ENCODE measurements at regions not wholly inside any gene's neighbourhood (a gene's known extent, or its start where the extent isn't known, plus 50 kb on each side); places are given as distances from the start of the nearest gene placed in this dataset.
"Not testable (repeated sequence)": the region's sequence is repeated elsewhere in the genome, so short reads cannot be mapped to it uniquely, and the experiment has no call there.

GRCh38 chr3:5379266-5379665 lies 191.8 kb downstream of the EDEM1 start:
- peaks cover 15% of the 10 kb centered on the region for H3K4me1 ChIP-seq (ENCODE audit: control insufficient read depth, insufficient read depth, low read length)
- H3K9me3 ChIP-seq (ENCODE audit: control insufficient read depth, low read length); H3K36me3 ChIP-seq (ENCODE audit: control insufficient read depth, insufficient read depth, low read length); H3K4me3 ChIP-seq (ENCODE audit: low read length); H3K27me3 ChIP-seq (ENCODE audit: control insufficient read depth, insufficient read depth, low read length); H3K9ac ChIP-seq (ENCODE audit: low read length): not testable (repeated sequence)

- not testable (repeated sequence) for H3K9ac ChIP-seq (ENCODE audit: low read length); H3K27me3 ChIP-seq (ENCODE audit: control insufficient read depth, insufficient read depth, low read length); H3K4me3 ChIP-seq (ENCODE audit: low read length); H3K4me1 ChIP-seq (ENCODE audit: control insufficient read depth, insufficient read depth, low read length); H3K36me3 ChIP-seq (ENCODE audit: control insufficient read depth, insufficient read depth, low read length); H3K9me3 ChIP-seq (ENCODE audit: control insufficient read depth, low read length)
Observed at GRCh38 chr3:5383486-5384263, 196.2 kb downstream of the EDEM1 start.

- Histone ChIP-seq H3K9me3 (ENCODE audit: control insufficient read depth, low read length) (no peaks in the 10 kb centered on the region), H3K27me3 (ENCODE audit: control insufficient read depth, insufficient read depth, low read length) (no peaks in the 10 kb centered on the region), H3K4me3 (ENCODE audit: low read length) (no peak overlapping the region), H3K36me3 (ENCODE audit: control insufficient read depth, insufficient read depth, low read length) (no peaks in the 10 kb centered on the region), H3K9ac (ENCODE audit: low read length) (no peak overlapping the region), H3K4me1 (ENCODE audit: control insufficient read depth, insufficient read depth, low read length) (no peaks in the 10 kb centered on the region)
Observed at GRCh38 chr3:5384557-5385236, 197.2 kb downstream of the EDEM1 start.

- Histone ChIP-seq H3K4me3 (ENCODE audit: low read length) (no peak overlapping the region), H3K9me3 (ENCODE audit: control insufficient read depth, low read length) (no peaks in the 10 kb centered on the region), H3K4me1 (ENCODE audit: control insufficient read depth, insufficient read depth, low read length) (no peaks in the 10 kb centered on the region), H3K27me3 (ENCODE audit: control insufficient read depth, insufficient read depth, low read length) (no peaks in the 10 kb centered on the region), H3K36me3 (ENCODE audit: control insufficient read depth, insufficient read depth, low read length) (no peaks in the 10 kb centered on the region), H3K9ac (ENCODE audit: low read length) (no peak overlapping the region)
Observed at GRCh38 chr3:5388091-5388490, 200.6 kb downstream of the EDEM1 start.

GRCh38 chr3:5389057-5389456 lies 201.6 kb downstream of the EDEM1 start:
- H3K9me3 ChIP-seq (ENCODE audit: control insufficient read depth, low read length), result no peaks in the 10 kb centered on the region
- no peak overlapping the region for H3K4me3 ChIP-seq (ENCODE audit: low read length)
- no peaks in the 10 kb centered on the region for H3K4me1 ChIP-seq (ENCODE audit: control insufficient read depth, insufficient read depth, low read length)
- H3K36me3 ChIP-seq (ENCODE audit: control insufficient read depth, insufficient read depth, low read length), result no peaks in the 10 kb centered on the region
- no peaks in the 10 kb centered on the region for H3K27me3 ChIP-seq (ENCODE audit: control insufficient read depth, insufficient read depth, low read length)
- H3K9ac ChIP-seq (ENCODE audit: low read length), result no peak overlapping the region

- Histone ChIP-seq H3K4me1 (ENCODE audit: control insufficient read depth, insufficient read depth, low read length) (no peaks in the 10 kb centered on the region), H3K27me3 (ENCODE audit: control insufficient read depth, insufficient read depth, low read length) (no peaks in the 10 kb centered on the region), H3K9me3 (ENCODE audit: control insufficient read depth, low read length) (no peaks in the 10 kb centered on the region), H3K36me3 (ENCODE audit: control insufficient read depth, insufficient read depth, low read length) (no peaks in the 10 kb centered on the region), H3K4me3 (ENCODE audit: low read length) (no peak overlapping the region), H3K9ac (ENCODE audit: low read length) (no peak overlapping the region)
Observed at GRCh38 chr3:5390221-5390620, 202.7 kb downstream of the EDEM1 start.

- Histone ChIP-seq H3K9me3 (ENCODE audit: control insufficient read depth, low read length) (no peaks in the 10 kb centered on the region), H3K4me1 (ENCODE audit: control insufficient read depth, insufficient read depth, low read length) (no peaks in the 10 kb centered on the region)
Observed at GRCh38 chr3:5390936-5391625, 203.6 kb downstream of the EDEM1 start.

GRCh38 chr3:5401002-5401401 lies 213.5 kb downstream of the EDEM1 start:
- Histone ChIP-seq H3K9me3 (ENCODE audit: control insufficient read depth, low read length) (no peaks in the 10 kb centered on the region), H3K27me3 (ENCODE audit: control insufficient read depth, insufficient read depth, low read length) (no peaks in the 10 kb centered on the region), H3K4me3 (ENCODE audit: low read length) (no peak overlapping the region), H3K4me1 (ENCODE audit: control insufficient read depth, insufficient read depth, low read length) (no peaks in the 10 kb centered on the region), H3K36me3 (ENCODE audit: control insufficient read depth, insufficient read depth, low read length) (no peaks in the 10 kb centered on the region), H3K9ac (ENCODE audit: low read length) (no peak overlapping the region)

More at GRCh38 chr3:5390936-5391625, 203.6 kb downstream of the EDEM1 start:
- Histone ChIP-seq H3K36me3 (ENCODE audit: control insufficient read depth, insufficient read depth, low read length) (no peaks in the 10 kb centered on the region), H3K9ac (ENCODE audit: low read length) (no peak overlapping the region), H3K4me3 (ENCODE audit: low read length) (no peak overlapping the region), H3K27me3 (ENCODE audit: control insufficient read depth, insufficient read depth, low read length) (no peaks in the 10 kb centered on the region)

- Histone ChIP-seq H3K9me3 (ENCODE audit: control insufficient read depth, low read length) (no peaks in the 10 kb centered on the region), H3K9ac (ENCODE audit: low read length) (no peak overlapping the region), H3K4me1 (ENCODE audit: control insufficient read depth, insufficient read depth, low read length) (no peaks in the 10 kb centered on the region), H3K36me3 (ENCODE audit: control insufficient read depth, insufficient read depth, low read length) (no peaks in the 10 kb centered on the region), H3K27me3 (ENCODE audit: control insufficient read depth, insufficient read depth, low read length) (no peaks in the 10 kb centered on the region), H3K4me3 (ENCODE audit: low read length) (no peak overlapping the region)
Observed at GRCh38 chr3:5404718-5405117, 217.2 kb downstream of the EDEM1 start.

GRCh38 chr3:5411786-5412185 lies 224.3 kb downstream of the EDEM1 start:
- H3K4me3 ChIP-seq (ENCODE audit: low read length), result no peak overlapping the region
- no peaks in the 10 kb centered on the region for H3K27me3 ChIP-seq (ENCODE audit: control insufficient read depth, insufficient read depth, low read length)
- H3K36me3 ChIP-seq (ENCODE audit: control insufficient read depth, insufficient read depth, low read length), result no peaks in the 10 kb centered on the region
- H3K9ac ChIP-seq (ENCODE audit: low read length), result no peak overlapping the region
- H3K4me1 ChIP-seq (ENCODE audit: control insufficient read depth, insufficient read depth, low read length), result no peaks in the 10 kb centered on the region
- no peaks in the 10 kb centered on the region for H3K9me3 ChIP-seq (ENCODE audit: control insufficient read depth, low read length)

GRCh38 chr3:5423076-5423475 lies 235.6 kb downstream of the EDEM1 start:
- H3K4me1 ChIP-seq (ENCODE audit: control insufficient read depth, insufficient read depth, low read length), result peaks cover 11% of the 10 kb centered on the region
- H3K9ac ChIP-seq (ENCODE audit: low read length), result no peak overlapping the region
- no peaks in the 10 kb centered on the region for H3K36me3 ChIP-seq (ENCODE audit: control insufficient read depth, insufficient read depth, low read length)
- H3K27me3 ChIP-seq (ENCODE audit: control insufficient read depth, insufficient read depth, low read length), result no peaks in the 10 kb centered on the region
- no peaks in the 10 kb centered on the region for H3K9me3 ChIP-seq (ENCODE audit: control insufficient read depth, low read length)
- H3K4me3 ChIP-seq (ENCODE audit: low read length), result no peak overlapping the region

- Histone ChIP-seq H3K4me1 (ENCODE audit: control insufficient read depth, insufficient read depth, low read length) (peaks cover 16% of the 10 kb centered on the region), H3K36me3 (ENCODE audit: control insufficient read depth, insufficient read depth, low read length) (no peaks in the 10 kb centered on the region), H3K9me3 (ENCODE audit: control insufficient read depth, low read length) (no peaks in the 10 kb centered on the region), H3K4me3 (ENCODE audit: low read length) (no peak overlapping the region), H3K27me3 (ENCODE audit: control insufficient read depth, insufficient read depth, low read length) (no peaks in the 10 kb centered on the region), H3K9ac (ENCODE audit: low read length) (no peak overlapping the region)
Observed at GRCh38 chr3:5423523-5423922, 236.0 kb downstream of the EDEM1 start.

Data from mucosa of stomach (tissue), 1 donor.